ENCODE measurements at regions not wholly inside any gene's neighbourhood (a gene's known extent, or its start where the extent isn't known, plus 50 kb on each side); places are given as distances from the start of the nearest gene placed in this dataset.

GRCh38 chr6:44681761-44682160 is 294.3 kb downstream of the CDC5L start:
- no peak for DNase-seq
- H3K4me1 Mint-ChIP-seq (ENCODE audit: low read depth, unreplicated experiment) = no peaks in the 10 kb centered on the region
- H3K4me1 ChIP-seq = no peaks in the 10 kb centered on the region
- no peak overlapping the region for H3K4me3 Mint-ChIP-seq (ENCODE audit: unreplicated experiment)
- intact Hi-C loops (cut with micrococcal nuclease; ENCODE audit: unreplicated experiment) = no loop called here
- TF ChIP-seq CTCF (IDR thresholded peaks at IDR 0.05; ENCODE audit: insufficient read depth in 1 of 2, low read depth in 1 of 2, low read length in 1 of 2, severe bottlenecking in 1 of 2, unreplicated experiment in 1 of 2) = no peak
- no peaks in the 10 kb centered on the region for H3K36me3 ChIP-seq (ENCODE audit: control insufficient read depth, insufficient read depth, low read length)
- ChIA-PET POLR2A (no interaction called here), CTCF (no interaction called here)
- H3K27ac Mint-ChIP-seq (ENCODE audit: unreplicated experiment) = no peak overlapping the region
- no peak overlapping the region for H3K4me3 ChIP-seq (ENCODE audit: low read depth, low read length)
- no TSS peak for BruUV-seq (replicated peaks)
- H3K9me3 Mint-ChIP-seq (ENCODE audit: unreplicated experiment) = peaks cover under 1% of the 10 kb centered on the region
- peaks cover 31% of the 10 kb centered on the region for H3K27me3 Mint-ChIP-seq (ENCODE audit: insufficient read depth, unreplicated experiment)
- no peaks in the 10 kb centered on the region for H3K36me3 Mint-ChIP-seq (ENCODE audit: insufficient read depth, unreplicated experiment)
- H3K27me3 ChIP-seq (replicated peaks; ENCODE audit: control insufficient read depth, insufficient read depth, low read length) = no peaks in the 10 kb centered on the region
- no peaks in the 10 kb centered on the region for H3K9me3 ChIP-seq

GRCh38 chr6:44682280-44682679 is 294.8 kb downstream of the CDC5L start:
- Mint-ChIP-seq H3K36me3 (ENCODE audit: insufficient read depth, unreplicated experiment) (no peaks in the 10 kb centered on the region), H3K4me3 (ENCODE audit: unreplicated experiment) (no peak overlapping the region), H3K27ac (ENCODE audit: unreplicated experiment) (no peak overlapping the region), H3K27me3 (ENCODE audit: insufficient read depth, unreplicated experiment) (peaks cover 36% of the 10 kb centered on the region), H3K4me1 (ENCODE audit: low read depth, unreplicated experiment) (no peaks in the 10 kb centered on the region), H3K9me3 (ENCODE audit: unreplicated experiment) (peaks cover 6% of the 10 kb centered on the region)
- BruUV-seq (replicated peaks) = no TSS peak
- Histone ChIP-seq H3K4me1 (no peaks in the 10 kb centered on the region), H3K27me3 (replicated peaks; ENCODE audit: control insufficient read depth, insufficient read depth, low read length) (no peaks in the 10 kb centered on the region), H3K9me3 (no peaks in the 10 kb centered on the region), H3K36me3 (ENCODE audit: control insufficient read depth, insufficient read depth, low read length) (no peaks in the 10 kb centered on the region), H3K4me3 (ENCODE audit: low read depth, low read length) (no peak overlapping the region)
- DNase-seq = no peak
- intact Hi-C loops (cut with micrococcal nuclease; ENCODE audit: unreplicated experiment) = no loop called here
- ChIA-PET CTCF (no interaction called here), POLR2A (no interaction called here)
- TF ChIP-seq CTCF (IDR thresholded peaks at IDR 0.05; ENCODE audit: insufficient read depth in 1 of 2, low read depth in 1 of 2, low read length in 1 of 2, severe bottlenecking in 1 of 2, unreplicated experiment in 1 of 2) = no peak

- Histone ChIP-seq H3K36me3 (ENCODE audit: control insufficient read depth, insufficient read depth, low read length) (no peaks in the 10 kb centered on the region), H3K4me3 (ENCODE audit: low read depth, low read length) (no peak overlapping the region), H3K4me1 (no peaks in the 10 kb centered on the region), H3K27me3 (replicated peaks; ENCODE audit: control insufficient read depth, insufficient read depth, low read length) (no peaks in the 10 kb centered on the region), H3K9me3 (no peaks in the 10 kb centered on the region)
- H3K27me3 Mint-ChIP-seq (ENCODE audit: insufficient read depth, unreplicated experiment) = peaks cover 37% of the 10 kb centered on the region
- no peak for DNase-seq
- intact Hi-C loops (cut with micrococcal nuclease; ENCODE audit: unreplicated experiment) = no loop called here
- CTCF ChIA-PET = no interaction called here
- POLR2A ChIA-PET = no interaction called here
- H3K4me1 Mint-ChIP-seq (ENCODE audit: low read depth, unreplicated experiment) = no peaks in the 10 kb centered on the region
- no TSS peak for BruUV-seq (replicated peaks)
- no peak for TF ChIP-seq CTCF (IDR thresholded peaks at IDR 0.05; ENCODE audit: insufficient read depth in 1 of 2, low read depth in 1 of 2, low read length in 1 of 2, severe bottlenecking in 1 of 2, unreplicated experiment in 1 of 2)
- H3K9me3 Mint-ChIP-seq (ENCODE audit: unreplicated experiment) = peaks cover 10% of the 10 kb centered on the region
- H3K4me3 Mint-ChIP-seq (ENCODE audit: unreplicated experiment) = no peak overlapping the region
- H3K36me3 Mint-ChIP-seq (ENCODE audit: insufficient read depth, unreplicated experiment) = no peaks in the 10 kb centered on the region
- no peak overlapping the region for H3K27ac Mint-ChIP-seq (ENCODE audit: unreplicated experiment)
Measured at GRCh38 chr6:44682987-44683779, 295.7 kb downstream of the CDC5L start.
